CD14-positive monocyte (primary cell): ENCODE measurements at regions not wholly inside any gene's neighbourhood (a gene's known extent, or its start where the extent isn't known, plus 50 kb on each side); places are given as distances from the start of the nearest gene placed in this dataset.

ENCODE experiments used
- DNase-seq, 3 donors: peaks; one replicate each; pipeline ENCODE4 v3.0.0-alpha.2; 2011 to 2022
- H2AFZ ChIP-seq: 2 replicates; pipeline ENCODE4 v1.6.0; 2012; ENCODE audit warnings: mild to moderate bottlenecking, low read depth, low read length, inconsistent platforms; ENCODE audit not compliant: insufficient read depth, poor library complexity, severe bottlenecking
- H3K27ac ChIP-seq, 2 donors: 1 replicate in 1 of 2; 2 replicates in 1 of 2; pipeline ENCODE4 v1.5.1; 2012 to 2013; ENCODE audit warnings: low read length in 2 of 2, control low read depth in 1 of 2, inconsistent platforms in 1 of 2, low read depth in 1 of 2, mild to moderate bottlenecking in 1 of 2
- H3K27me3 ChIP-seq, 2 donors: one replicate each; pipeline versions ENCODE4 v1.6.0 to v1.6.1; 2011 to 2013; ENCODE audit warnings: low read length in 2 of 2; ENCODE audit not compliant: control insufficient read depth in 2 of 2, insufficient read depth in 2 of 2
- H3K36me3 ChIP-seq, 2 donors: replicated peaks in 1 of 2; 1 replicate in 1 of 2; 2 replicates in 1 of 2; pipeline versions ENCODE4 v1.5.1 to v1.6.1; 2012 to 2013; ENCODE audit warnings: low read length in 2 of 2, control low read depth in 1 of 2, inconsistent platforms in 1 of 2, mild to moderate bottlenecking in 1 of 2; ENCODE audit not compliant: insufficient read depth in 2 of 2, control insufficient read depth in 1 of 2
- H3K4me1 ChIP-seq, 2 donors: 1 replicate in 1 of 2; 2 replicates in 1 of 2; pipeline versions ENCODE4 v1.5.1 to v1.6.1; 2012 to 2013; ENCODE audit warnings: low read length in 2 of 2, control low read depth in 1 of 2, inconsistent platforms in 1 of 2, mild to moderate bottlenecking in 1 of 2, moderate library complexity in 1 of 2; ENCODE audit not compliant: insufficient read depth in 2 of 2, control insufficient read depth in 1 of 2
- H3K4me2 ChIP-seq: replicated peaks from 2 replicates; pipeline ENCODE3; 2012; ENCODE audit warnings: low read length, moderate library complexity, mild to moderate bottlenecking; ENCODE audit not compliant: poor library complexity, severe bottlenecking; ENCODE audit errors: extremely low read depth
- H3K4me3 ChIP-seq, 3 experiments: fragments of 200-600 bp in 1 of 3; sonication (generic) in 1 of 3; replicated peaks in 1 of 3; 1 replicate in 2 of 3; 2 replicates in 1 of 3; pipeline ENCODE4 v1.5.1; 2011 to 2013; ENCODE audit warnings: low read length in 3 of 3, mild to moderate bottlenecking in 3 of 3, control low read depth in 2 of 3, low read depth in 2 of 3, inconsistent platforms in 1 of 3, moderate library complexity in 1 of 3
- H3K79me2 ChIP-seq: 2 replicates; pipeline ENCODE4 v1.6.0; 2012; ENCODE audit warnings: mild to moderate bottlenecking, control low read depth, inconsistent platforms, low read length, moderate library complexity; ENCODE audit not compliant: insufficient read depth
- H3K9ac ChIP-seq: 2 replicates; pipeline ENCODE4 v1.6.0; 2017; ENCODE audit warnings: low read length, mild to moderate bottlenecking; ENCODE audit not compliant: insufficient read depth, poor library complexity, severe bottlenecking
- H3K9me3 ChIP-seq, 2 donors: replicated peaks in 1 of 2; 1 replicate in 1 of 2; 2 replicates in 1 of 2; pipeline versions ENCODE4 v1.5.1 to v1.6.1; 2012 to 2013; ENCODE audit warnings: low read length in 2 of 2, control low read depth in 1 of 2; ENCODE audit not compliant: control insufficient read depth in 1 of 2, insufficient read depth in 1 of 2
- H4K20me1 ChIP-seq: 2 replicates; pipeline ENCODE4 v1.6.0; 2012; ENCODE audit warnings: mild to moderate bottlenecking, low read length, control low read depth, moderate library complexity; ENCODE audit not compliant: insufficient read depth
- H3K27ac Mint-ChIP-seq, 7 donors: one replicate each; pipeline ENCODE4 v1.8.0; 2020; ENCODE audit warnings: mild to moderate bottlenecking in 7 of 7, mixed read lengths in 7 of 7, moderate library complexity in 6 of 7, inconsistent platforms in 2 of 7
- H3K27me3 Mint-ChIP-seq, 3 donors: one replicate each; pipeline ENCODE4 v1.8.0; 2021 to 2022; ENCODE audit warnings: low read depth in 3 of 3, mild to moderate bottlenecking in 3 of 3, mixed read lengths in 3 of 3, moderate library complexity in 3 of 3, inconsistent platforms in 1 of 3
- H3K36me3 Mint-ChIP-seq, 2 donors: one replicate each; pipeline ENCODE4 v1.8.0; 2020; ENCODE audit warnings: mixed read lengths in 2 of 2, inconsistent platforms in 1 of 2, mild to moderate bottlenecking in 1 of 2
- H3K4me1 Mint-ChIP-seq: one replicate; pipeline ENCODE4 v1.8.0; 2020; ENCODE audit warnings: mild to moderate bottlenecking, mixed read lengths
- H3K4me3 Mint-ChIP-seq, 2 donors: one replicate each; pipeline ENCODE4 v1.8.0; 2020; ENCODE audit warnings: mild to moderate bottlenecking in 2 of 2, mixed read lengths in 2 of 2, moderate library complexity in 1 of 2
- H3K9me3 Mint-ChIP-seq, 7 donors: one replicate each; pipeline ENCODE4 v1.8.0; 2020 to 2022; ENCODE audit warnings: mixed read lengths in 7 of 7, mild to moderate bottlenecking in 6 of 7, moderate library complexity in 6 of 7, inconsistent platforms in 2 of 7
- WGBS: methylation state at CpG from one replicate; pipeline ENCODE4 v1.1.5; 2013; ENCODE audit warnings: missing lambda C conversion rate; ENCODE audit not compliant: insufficient coverage; 5-methylcytosine and 5-hydroxymethylcytosine counted together
- intact Hi-C, 2 donors: fragments of 100-400 bp; cut with micrococcal nuclease; formaldehyde crosslinking; loops; one replicate each; pipeline versions ENCODE4 v1.15.0 to v1.15.1; 2023
- TF ChIP-seq, protein P1 (sequence below): fragments of 200-600 bp; IDR thresholded peaks from one replicate; pipeline ENCODE4 v1.8.0; 2022; ENCODE audit warnings: antibody characterized with exemption, mild to moderate bottlenecking

DNA sequence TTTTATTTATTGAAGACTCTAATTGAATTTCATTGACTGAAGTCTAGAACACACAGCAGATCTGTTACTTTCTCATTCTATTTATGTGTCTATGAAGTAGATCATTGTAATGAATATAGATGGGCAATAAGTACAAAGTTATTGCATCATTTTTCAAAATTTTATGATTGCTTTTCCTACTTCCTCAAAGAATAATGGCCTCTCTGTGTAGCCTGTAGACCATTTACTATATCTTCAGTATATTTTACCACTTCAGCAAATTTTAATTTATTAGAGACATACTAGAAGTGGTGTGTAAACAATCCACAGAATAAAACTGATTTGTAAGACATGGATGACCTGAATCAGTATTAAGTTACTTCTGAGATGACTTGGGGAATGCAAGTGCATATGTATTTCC lies 291.7 kb upstream of the FAR2 start:
- Histone ChIP-seq H3K27ac (no peak overlapping the region), H4K20me1 (no peaks in the 10 kb centered on the region), H3K36me3 (no peaks in the 10 kb centered on the region), H3K4me2 (no peak overlapping the region), H3K79me2 (no peaks in the 10 kb centered on the region), H3K9me3 (no peaks in the 10 kb centered on the region), H3K4me3 (no peak overlapping the region), H2AFZ (no peak overlapping the region), H3K27me3 (no peaks in the 10 kb centered on the region), H3K9ac (no peak overlapping the region), H3K4me1 (peaks cover 4% of the 10 kb centered on the region in 2 donors)
- Mint-ChIP-seq H3K36me3 (no peaks in the 10 kb centered on the region), H3K27ac (no peak overlapping the region), H3K9me3 (peaks cover 0 to 2% (median 0%) of the 10 kb centered on the region in 7 donors), H3K27me3 (peaks cover 0 to 4% (median 2%) of the 10 kb centered on the region in 3 donors), H3K4me3 (no peak overlapping the region), H3K4me1 (peaks cover 10% of the 10 kb centered on the region)
- no peak for DNase-seq
- intact Hi-C loops = no loop called here
- TF ChIP-seq, protein P1, sequence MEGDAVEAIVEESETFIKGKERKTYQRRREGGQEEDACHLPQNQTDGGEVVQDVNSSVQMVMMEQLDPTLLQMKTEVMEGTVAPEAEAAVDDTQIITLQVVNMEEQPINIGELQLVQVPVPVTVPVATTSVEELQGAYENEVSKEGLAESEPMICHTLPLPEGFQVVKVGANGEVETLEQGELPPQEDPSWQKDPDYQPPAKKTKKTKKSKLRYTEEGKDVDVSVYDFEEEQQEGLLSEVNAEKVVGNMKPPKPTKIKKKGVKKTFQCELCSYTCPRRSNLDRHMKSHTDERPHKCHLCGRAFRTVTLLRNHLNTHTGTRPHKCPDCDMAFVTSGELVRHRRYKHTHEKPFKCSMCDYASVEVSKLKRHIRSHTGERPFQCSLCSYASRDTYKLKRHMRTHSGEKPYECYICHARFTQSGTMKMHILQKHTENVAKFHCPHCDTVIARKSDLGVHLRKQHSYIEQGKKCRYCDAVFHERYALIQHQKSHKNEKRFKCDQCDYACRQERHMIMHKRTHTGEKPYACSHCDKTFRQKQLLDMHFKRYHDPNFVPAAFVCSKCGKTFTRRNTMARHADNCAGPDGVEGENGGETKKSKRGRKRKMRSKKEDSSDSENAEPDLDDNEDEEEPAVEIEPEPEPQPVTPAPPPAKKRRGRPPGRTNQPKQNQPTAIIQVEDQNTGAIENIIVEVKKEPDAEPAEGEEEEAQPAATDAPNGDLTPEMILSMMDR = no peak

DNA sequence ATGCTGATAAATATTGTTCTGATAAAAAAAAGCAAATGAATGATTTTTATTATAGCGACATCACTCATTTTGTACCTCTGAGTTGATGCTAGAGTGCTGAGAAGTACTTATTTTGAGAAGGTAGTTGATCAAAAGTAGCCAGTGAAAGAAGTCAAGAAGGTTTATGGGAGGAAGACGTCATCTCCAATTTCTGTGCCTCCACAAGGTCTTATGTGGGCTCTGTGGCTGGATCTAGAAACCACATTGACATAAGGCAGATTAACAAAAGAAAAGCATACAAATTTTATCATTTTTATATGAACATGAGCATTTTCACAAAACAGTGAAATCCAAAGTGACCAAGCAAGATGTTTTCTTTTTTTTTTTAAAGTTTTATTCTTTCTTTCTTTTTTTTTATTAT lies 289.5 kb upstream of the FAR2 start:
- Histone ChIP-seq H3K79me2 (no peaks in the 10 kb centered on the region), H3K4me2 (no peak overlapping the region), H3K36me3 (no peaks in the 10 kb centered on the region), H3K9ac (no peak overlapping the region), H3K4me1 (peaks cover 4% of the 10 kb centered on the region in 2 donors), H3K4me3 (no peak overlapping the region), H3K27me3 (no peaks in the 10 kb centered on the region), H3K27ac (no peak overlapping the region), H3K9me3 (no peaks in the 10 kb centered on the region), H2AFZ (no peak overlapping the region), H4K20me1 (no peaks in the 10 kb centered on the region)
- intact Hi-C loops = no loop called here
- Mint-ChIP-seq H3K9me3 (peaks cover 0 to 3% (median 0%) of the 10 kb centered on the region in 7 donors), H3K36me3 (no peaks in the 10 kb centered on the region), H3K27me3 (peaks cover 0 to 4% (median 2%) of the 10 kb centered on the region in 3 donors), H3K27ac (no peak overlapping the region), H3K4me1 (peaks cover 10% of the 10 kb centered on the region), H3K4me3 (no peak overlapping the region)
- WGBS = no CpG with 5 or more reads among the region's 2 CpGs
- TF ChIP-seq, protein P1 = no peak
- no peak for DNase-seq
